GM19455 (cell line): ENCODE measurements at regions not wholly inside any gene's neighbourhood (a gene's known extent, or its start where the extent isn't known, plus 50 kb on each side); places are given as distances from the start of the nearest gene placed in this dataset.
"Not testable (repeated sequence)": the region's sequence is repeated elsewhere in the genome, so short reads cannot be mapped to it uniquely, and the experiment has no call there.

Experiments used
- ATAC-seq: cut with Tn5 transposase; IDR thresholded peaks from one replicate; pipeline ENCODE4 v1.9.1; 2021; ENCODE audit not compliant: unreplicated experiment

- ATAC-seq = no peak
Measured at GRCh38 chr12:131287015-131287937, 333.6 kb downstream of the ADGRD1 start.

GRCh38 chr12:131287938-131288764 is 334.4 kb downstream of the ADGRD1 start:
- no peak for ATAC-seq

- ATAC-seq = not testable (repeated sequence)
Measured at GRCh38 chr12:131288765-131289695, 335.3 kb downstream of the ADGRD1 start.

- ATAC-seq = not testable (repeated sequence)
Measured at GRCh38 chr12:131289807-131290206, 336.1 kb downstream of the ADGRD1 start.

- no peak for ATAC-seq
Measured at GRCh38 chr12:131290255-131290959, 336.7 kb downstream of the ADGRD1 start.

GRCh38 chr12:131293071-131294015 is 339.6 kb downstream of the ADGRD1 start:
- not testable (repeated sequence) for ATAC-seq

- not testable (repeated sequence) for ATAC-seq
Measured at GRCh38 chr12:131294716-131295115, 341.0 kb downstream of the ADGRD1 start.

- not testable (repeated sequence) for ATAC-seq
Measured at GRCh38 chr12:131295117-131295516, 341.4 kb downstream of the ADGRD1 start.

GRCh38 chr12:131295559-131295958 is 341.9 kb downstream of the ADGRD1 start:
- ATAC-seq = not testable (repeated sequence)

- not testable (repeated sequence) for ATAC-seq
Measured at GRCh38 chr12:131296136-131296535, 342.4 kb downstream of the ADGRD1 start.

GRCh38 chr12:131296651-131297050 is 342.9 kb downstream of the ADGRD1 start:
- not testable (repeated sequence) for ATAC-seq

GRCh38 chr12:131298526-131299369 is 345.0 kb downstream of the ADGRD1 start:
- not testable (repeated sequence) for ATAC-seq

- not testable (repeated sequence) for ATAC-seq
Measured at GRCh38 chr12:131299370-131299701, 345.6 kb downstream of the ADGRD1 start.

- not testable (repeated sequence) for ATAC-seq
Measured at GRCh38 chr12:131303576-131303975, 349.9 kb downstream of the ADGRD1 start.

- not testable (repeated sequence) for ATAC-seq
Measured at GRCh38 chr12:131304642-131305041, 350.9 kb downstream of the ADGRD1 start.

GRCh38 chr12:131309700-131310099 is 356.0 kb downstream of the ADGRD1 start:
- no peak for ATAC-seq

- not testable (repeated sequence) for ATAC-seq
Measured at GRCh38 chr12:131310227-131310969, 356.7 kb downstream of the ADGRD1 start.
